ENCODE measurements at regions not wholly inside any gene's neighbourhood (a gene's known extent, or its start where the extent isn't known, plus 50 kb on each side); places are given as distances from the start of the nearest gene placed in this dataset.
A peak's percentile ranks its signal among the peaks of the same experiment; 100 is the strongest.
"Not testable (repeated sequence)": the region's sequence is repeated elsewhere in the genome, so short reads cannot be mapped to it uniquely, and the experiment has no call there.

DNA sequence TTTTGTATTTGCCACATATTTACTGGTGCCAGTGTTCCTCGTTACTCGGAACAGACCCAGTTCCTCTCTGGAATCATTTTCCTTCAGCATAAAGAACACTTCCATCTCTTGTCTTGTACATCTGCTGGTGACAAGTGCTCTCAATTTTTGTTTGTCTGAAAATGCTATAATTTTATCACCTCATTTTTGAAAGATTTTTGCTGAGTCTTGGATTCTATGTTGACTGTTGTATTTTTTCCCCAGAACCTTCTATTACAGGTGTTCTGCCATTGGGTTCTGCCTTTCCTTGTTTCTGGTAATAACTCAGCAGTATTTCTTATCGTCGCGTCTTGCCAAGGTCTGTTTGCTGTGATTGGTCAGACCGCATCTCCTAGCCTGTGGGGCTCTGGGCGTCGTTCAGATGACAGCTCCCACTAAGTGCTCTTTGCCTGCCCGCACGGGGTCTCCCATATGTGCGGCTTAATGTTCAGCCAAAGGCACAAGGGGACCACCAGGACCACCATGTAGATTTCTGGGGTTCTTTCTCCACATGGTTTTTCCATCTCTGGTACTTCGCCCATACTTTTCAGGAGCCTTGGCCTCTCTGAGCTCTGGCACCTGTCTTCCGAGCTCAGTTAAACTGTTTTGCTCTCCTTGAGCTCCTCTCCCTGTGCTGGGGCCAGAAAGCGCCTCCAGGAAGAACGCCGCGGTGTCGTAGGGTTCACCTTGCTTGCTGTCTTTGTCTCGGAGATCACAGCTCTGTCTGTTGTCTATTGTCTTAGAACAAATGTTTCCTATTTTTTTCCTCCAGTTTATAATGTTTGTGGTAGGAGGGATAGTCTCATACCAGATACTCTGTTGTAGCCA, 80.0 kb downstream of the METRNL start:
- no peak for DNase-seq (ENCODE audit: low spot score)

- no peak for DNase-seq (ENCODE audit: low spot score)
Measured at GRCh38 chr17:83160443-83161297, 81.3 kb downstream of the METRNL start.

DNA sequence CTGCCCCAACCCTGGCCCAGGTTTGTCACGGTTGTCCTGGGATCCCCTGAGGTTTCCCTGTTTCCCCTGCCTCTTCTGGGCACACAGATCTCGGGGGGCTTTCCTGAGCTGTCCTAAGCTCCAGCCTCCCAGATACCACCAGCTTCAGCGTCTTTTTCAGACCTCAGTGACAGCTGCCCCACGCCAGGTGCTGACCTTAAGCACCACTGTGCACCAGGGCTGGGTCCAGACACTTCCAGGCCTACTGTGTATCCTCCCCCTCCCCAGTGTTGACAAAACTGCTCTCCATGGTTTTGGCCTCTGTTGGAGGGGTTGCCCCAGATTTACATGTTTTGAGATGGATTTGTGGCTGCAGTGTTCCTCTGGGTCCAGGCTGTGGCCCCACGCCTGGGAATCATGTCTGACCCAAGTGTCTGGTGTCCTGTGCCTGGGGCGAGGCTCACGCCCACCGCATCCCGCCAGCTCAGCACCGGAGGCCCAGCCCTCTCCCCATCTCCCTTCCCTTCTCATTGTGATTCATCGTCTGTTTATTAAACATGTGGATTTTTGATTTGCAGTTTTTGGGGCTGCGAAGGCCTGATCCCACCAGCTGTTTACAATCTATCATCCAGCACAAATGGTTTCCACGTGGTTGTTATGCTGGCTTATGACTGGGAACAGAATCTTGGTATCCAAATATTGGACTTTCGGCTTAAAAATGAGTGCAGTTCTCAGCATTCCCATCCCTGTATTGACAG, 82.1 kb downstream of the METRNL start:
- no peak for DNase-seq (ENCODE audit: low spot score)

GRCh38 chr17:83162035-83162745, 82.8 kb downstream of the METRNL start:
- DNase-seq (ENCODE audit: low spot score): no peak

DNA sequence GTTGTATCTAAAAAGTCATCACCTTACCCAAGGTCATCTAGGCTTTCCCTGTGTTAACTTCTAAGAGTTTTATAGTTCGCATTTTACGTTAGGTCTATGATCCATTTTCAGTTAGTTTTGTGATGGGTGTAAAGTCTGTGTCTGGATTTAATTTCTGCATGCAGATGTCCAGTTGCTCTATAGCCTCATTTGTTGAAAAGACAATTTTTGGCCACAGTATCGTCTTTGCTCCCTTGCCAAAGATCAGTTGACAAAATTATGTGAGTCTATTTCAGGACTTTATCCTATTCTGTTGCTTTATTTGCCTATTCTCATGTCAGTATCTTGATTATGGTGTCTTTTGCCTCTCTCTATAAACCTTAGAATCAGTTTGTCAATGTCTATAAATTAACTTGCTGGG, 85.1 kb downstream of the METRNL start:
- no peak for DNase-seq (ENCODE audit: low spot score)

DNA sequence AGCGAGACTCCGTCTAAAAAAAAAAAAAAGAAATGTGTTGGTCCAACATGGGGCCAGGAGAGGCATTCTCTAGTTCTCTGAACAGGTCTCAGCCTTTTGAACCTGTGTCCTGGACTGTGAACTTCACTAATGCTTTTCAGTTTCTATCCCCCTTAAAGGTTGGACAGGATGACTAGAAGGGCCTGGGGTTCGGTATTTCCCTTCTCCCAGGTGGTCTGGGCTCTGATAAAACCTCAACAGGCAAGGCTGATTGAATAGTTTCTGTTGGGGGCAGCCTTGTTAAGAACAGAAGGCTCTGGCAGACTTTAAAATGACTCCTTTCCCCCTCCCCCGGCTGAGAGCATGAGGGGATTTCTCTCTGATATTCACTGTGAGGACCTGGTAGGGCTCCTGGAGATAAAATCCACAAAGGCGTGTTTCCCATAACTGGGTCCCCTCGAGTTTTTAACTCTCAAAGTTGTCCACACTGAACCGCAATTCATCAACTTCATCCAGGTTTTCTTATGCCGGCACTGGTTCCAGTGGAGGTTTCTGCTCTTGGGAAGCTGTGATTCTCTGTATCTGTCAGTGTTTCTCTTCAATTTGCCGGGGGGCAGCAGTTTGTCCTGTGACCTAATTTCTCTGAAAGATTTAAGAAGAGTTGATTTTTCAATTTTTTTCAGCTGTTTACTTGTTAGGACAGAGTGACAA, 91.3 kb downstream of the METRNL start:
- no peak for DNase-seq (ENCODE audit: low spot score)

DNA sequence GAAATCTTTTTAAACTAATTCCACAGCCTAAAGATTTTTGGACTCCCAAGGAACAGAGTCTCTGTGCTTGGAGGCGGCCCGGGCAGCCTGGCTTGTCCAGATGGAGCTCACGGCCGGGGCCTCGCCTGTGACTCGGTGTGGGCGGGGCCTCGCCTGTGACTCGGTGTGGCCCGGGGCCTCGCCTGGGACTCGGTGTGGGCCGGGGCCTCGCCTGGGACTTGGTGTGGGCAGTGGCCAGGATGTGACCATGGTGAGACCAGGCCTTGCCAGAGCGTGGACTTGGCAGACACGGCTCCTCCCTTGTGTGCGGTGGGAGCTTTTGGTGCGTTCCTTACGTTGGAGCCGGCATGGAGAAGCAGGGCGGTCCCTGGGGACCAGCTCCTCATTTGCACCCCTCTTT, 92.3 kb downstream of the METRNL start:
- no peak for DNase-seq (ENCODE audit: low spot score)

DNA sequence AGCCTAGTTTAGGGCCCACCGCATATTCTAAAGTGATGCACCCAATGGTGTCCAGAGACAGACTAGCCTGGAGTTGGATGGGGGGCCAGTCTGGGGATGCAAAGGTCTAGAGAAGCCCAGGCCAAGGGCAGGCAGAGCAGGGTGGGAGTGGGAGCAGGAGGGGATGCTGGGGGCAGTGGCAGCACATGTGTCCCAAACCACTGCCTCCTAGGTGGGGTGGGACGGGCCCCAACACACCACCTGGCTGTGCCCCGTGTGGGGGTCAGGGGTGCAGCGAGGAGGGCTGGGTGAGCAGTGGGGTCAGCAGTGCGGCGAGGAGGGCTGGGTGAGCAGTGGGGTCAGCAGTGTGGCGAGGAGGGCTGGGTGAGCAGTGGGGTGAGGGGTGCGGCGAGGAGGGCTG, 92.7 kb downstream of the METRNL start:
- DNase-seq (ENCODE audit: low spot score): not testable (repeated sequence)

DNA sequence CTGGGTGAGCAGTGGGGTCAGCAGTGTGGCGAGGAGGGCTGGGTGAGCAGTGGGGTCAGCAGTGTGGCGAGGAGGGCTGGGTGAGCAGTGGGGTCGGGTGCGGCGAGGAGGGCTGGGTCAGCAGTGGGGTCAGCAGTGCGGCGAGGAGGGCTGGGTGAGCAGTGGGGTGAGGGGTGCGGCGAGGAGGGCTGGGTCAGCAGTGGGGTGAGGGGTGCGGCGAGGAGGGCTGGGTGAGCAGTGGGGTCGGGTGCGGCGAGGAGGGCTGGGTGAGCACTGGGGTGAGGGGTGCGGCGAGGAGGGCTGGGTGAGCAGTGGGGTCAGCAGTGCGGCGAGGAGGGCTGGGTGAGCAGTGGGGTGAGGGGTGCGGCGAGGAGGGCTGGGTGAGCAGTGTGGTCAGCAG, 93.2 kb downstream of the METRNL start:
- DNase-seq (ENCODE audit: low spot score): not testable (repeated sequence)

DNA sequence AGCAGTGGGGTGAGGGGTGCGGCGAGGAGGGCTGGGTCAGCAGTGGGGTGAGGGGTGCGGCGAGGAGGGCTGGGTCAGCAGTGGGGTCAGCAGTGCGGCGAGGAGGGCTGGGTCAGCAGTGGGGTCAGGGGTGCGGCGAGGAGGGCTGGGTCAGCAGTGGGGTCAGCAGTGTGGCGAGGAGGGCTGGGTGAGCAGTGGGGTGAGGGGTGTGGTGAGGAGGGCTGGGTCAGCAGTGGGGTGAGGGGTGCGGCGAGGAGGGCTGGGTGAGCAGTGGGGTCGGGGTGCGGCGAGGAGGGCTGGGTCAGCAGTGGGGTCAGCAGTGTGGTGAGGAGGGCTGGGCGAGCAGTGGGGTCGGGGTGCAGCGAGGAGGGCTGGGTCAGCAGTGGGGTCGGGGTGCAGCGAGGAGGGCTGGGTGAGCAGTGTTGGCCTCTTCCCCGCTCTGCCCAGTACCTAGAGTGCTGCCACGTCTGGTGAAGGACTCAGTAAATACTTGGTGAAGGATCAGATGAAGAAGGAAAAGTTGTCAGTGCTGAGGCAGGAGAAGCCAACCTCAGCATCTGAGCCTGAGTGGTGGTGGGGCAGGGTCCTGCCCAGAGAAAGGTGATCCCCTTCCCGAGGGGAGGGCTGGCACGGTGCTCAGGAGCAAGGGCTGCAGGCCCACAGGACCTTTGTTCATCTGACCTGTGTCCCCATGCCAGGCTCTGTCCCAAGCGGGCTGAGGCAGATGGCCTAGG, 93.9 kb downstream of the METRNL start:
- not testable (repeated sequence) for DNase-seq (ENCODE audit: low spot score)

- DNase-seq (ENCODE audit: low spot score): no peak
Measured at GRCh38 chr17:83173914-83174361, 94.5 kb downstream of the METRNL start.

DNA sequence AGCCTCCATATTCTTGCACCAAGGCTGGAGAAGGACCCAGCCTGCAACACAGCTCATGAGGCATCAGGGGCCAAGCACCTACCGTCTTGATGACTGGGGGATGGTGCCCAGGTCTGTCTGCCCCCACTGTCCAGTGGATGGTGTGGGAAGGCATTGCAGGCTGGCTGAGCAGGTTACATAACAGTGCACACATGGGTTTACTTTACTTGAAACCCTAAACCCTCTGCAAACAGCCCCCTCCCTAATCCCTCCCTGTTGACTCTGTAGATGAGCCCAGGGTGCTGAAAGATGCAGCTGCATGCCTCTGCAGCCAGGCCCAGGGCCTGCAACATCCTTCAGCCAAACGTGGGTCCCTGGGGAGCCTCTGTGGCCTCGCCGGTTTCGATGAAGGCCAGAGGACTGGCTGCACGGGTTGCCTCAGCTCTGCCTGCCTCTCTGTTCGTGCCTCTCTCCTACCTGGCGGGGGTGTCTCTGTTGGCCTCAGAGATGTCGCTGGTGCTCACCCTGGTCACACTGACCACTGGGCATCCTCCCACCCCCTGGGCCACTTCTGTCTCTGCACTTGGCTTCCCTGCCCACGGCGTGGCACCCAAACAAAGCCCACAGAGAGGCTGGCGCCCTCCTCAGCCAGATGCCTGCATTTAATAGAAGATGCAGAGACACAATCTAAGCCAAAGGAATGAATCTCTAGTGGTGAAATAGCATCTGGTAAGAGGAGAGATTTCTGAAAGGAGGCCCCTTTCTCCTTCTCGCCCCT, 95.1 kb downstream of the METRNL start:
- peak; percentile 92 for DNase-seq (ENCODE audit: low spot score)

DNA sequence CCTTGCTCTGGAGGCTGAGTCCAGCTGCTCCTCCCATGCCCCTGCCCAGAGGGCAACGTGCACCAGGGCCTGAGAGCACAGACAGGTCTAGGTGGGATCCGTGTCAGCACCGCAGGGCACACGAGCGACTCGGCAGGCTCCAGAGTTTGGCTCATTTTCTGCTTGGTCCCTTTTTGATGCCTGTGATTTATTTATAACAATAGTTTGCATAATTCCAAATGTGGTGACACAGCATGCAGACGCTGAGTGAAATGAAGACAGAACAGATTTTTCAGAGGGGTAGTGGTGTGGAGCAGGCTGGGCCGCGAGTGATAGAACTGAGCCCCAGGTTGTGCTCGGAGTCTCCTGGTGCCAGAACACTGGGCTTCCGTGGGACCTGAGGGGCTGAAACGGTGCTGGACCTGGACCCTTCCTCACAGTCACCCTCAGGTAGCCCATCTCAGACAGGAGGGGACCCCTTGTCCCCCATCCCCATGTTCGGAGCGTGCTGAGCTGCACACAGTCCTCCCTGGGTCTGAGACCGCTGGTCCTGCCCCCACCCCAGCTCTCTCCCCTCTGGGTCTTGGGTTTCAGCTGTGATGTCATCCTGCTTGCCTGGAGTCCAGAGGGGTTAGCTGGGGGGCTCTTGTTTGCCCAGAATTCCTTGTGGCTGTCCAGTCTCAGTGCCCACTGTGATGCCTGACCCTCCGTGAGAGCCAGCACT, 95.9 kb downstream of the METRNL start:
- no peak for DNase-seq (ENCODE audit: low spot score)

DNA sequence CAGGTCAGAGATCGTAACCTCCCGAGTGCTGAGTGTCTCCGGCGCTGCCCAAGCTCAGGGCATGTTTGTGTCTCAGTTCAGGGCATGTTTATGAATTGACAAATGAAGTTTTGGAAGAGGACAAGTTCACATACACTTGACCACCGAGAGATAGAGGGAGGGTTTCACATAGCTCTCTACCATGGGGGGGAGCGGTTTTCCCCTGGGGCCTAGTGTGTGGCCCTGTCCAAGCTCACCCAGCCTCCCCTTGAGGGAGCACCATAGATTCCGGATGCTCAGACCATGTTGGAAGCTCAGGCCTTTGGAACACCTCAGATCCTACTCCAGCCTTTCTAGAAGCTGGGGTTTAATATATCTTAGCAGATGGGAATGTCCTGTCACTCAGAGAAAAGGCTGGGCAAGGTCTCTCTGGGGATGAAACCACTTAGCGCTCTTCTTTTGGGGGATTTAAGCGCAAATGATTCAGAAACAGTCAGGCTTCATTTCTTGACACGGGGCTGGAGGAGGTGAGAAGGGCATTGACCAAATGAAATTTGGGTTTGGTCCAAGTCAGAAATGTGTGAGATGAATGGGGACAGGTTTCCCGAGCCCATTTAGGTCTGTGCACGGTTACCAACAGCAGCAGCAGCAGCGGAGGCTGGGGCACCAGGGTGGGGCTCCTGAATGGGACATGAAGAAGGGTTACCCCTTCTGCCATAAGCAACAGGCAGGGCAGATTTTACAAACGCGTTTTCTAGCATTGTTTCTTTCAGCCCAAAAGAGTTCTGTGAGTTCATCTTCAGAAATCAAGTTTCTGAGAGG, 96.6 kb downstream of the METRNL start:
- no peak for DNase-seq (ENCODE audit: low spot score)

DNA sequence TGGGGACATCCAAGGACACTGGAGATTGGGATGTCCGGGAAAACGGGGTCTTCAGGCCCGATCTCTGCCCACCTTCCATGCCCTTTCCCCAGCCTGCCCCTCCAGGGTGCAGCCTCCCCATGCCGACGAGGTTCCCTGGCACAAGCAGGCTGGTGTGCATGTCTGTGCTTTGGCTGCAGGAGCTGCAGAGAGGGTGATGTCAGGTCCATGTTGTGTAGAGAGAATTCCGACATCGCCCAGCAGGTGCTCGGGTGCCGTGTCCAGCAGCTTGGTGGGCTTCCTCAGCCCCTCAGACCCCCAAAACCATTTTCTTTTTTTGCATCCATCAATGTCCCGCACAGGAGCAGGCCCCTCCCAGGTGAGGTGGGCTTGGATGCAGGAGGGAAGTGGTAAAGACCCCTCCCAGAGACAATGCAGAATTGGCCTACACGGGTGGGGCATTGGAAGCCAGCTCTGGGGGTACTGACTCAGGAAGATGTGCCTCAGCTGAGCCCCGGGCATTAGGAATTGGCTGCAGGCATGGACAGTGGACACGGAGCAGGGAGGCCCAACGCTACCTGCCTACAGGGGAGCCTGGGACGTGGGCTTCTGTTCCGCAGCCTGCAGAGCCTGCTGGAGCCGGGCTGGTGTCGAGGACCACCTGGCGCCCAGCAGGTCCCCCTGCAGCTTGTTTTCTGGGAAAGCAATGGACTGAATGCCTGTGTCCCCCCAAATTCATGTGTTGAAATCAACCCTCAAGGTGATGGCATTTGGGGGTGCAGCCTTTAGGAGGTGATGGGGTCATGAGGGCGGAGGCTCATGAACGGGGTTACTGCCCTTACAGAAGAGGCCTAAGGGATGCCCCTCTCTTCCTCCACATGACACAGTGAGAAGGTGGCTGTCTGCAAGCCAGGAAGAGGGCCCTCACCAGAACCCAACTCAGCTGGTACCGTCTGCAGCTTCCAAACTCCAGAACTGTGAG, 97.5 kb downstream of the METRNL start:
- DNase-seq (ENCODE audit: low spot score): no peak

- DNase-seq (ENCODE audit: low spot score): no peak
Measured at GRCh38 chr17:83177611-83178532, 98.5 kb downstream of the METRNL start.
